Trophoblast cell (in vitro differentiated cells and primary cell): ENCODE measurements at regions not wholly inside any gene's neighbourhood (a gene's known extent, or its start where the extent isn't known, plus 50 kb on each side); places are given as distances from the start of the nearest gene placed in this dataset.

ENCODE experiments used
- DNase-seq, 2 donors: peaks; one replicate each; pipeline ENCODE4 v3.0.0-alpha.2; 2016
- H2AFZ ChIP-seq: 2 replicates; pipeline ENCODE4 v1.6.1; 2013; ENCODE audit warnings: low read length, moderate library complexity, mild to moderate bottlenecking; ENCODE audit not compliant: insufficient read depth, poor library complexity
- H2AK5ac ChIP-seq: 2 replicates; pipeline ENCODE4 v1.6.1; 2013; ENCODE audit warnings: mild to moderate bottlenecking, low read length
- H2BK120ac ChIP-seq: 2 replicates; pipeline ENCODE4 v1.6.1; 2013; ENCODE audit warnings: low read length, mild to moderate bottlenecking, moderate library complexity; ENCODE audit not compliant: insufficient read depth, poor library complexity
- H2BK12ac ChIP-seq: 2 replicates; pipeline ENCODE4 v1.6.1; 2013; ENCODE audit warnings: mild to moderate bottlenecking, low read length, moderate library complexity
- H2BK5ac ChIP-seq: 2 replicates; pipeline ENCODE4 v1.6.1; 2013; ENCODE audit warnings: low read length, low read depth, moderate library complexity, mild to moderate bottlenecking; ENCODE audit not compliant: poor library complexity
- H3K14ac ChIP-seq: 2 replicates; pipeline ENCODE4 v1.6.1; 2013; ENCODE audit warnings: mild to moderate bottlenecking, low read length
- H3K18ac ChIP-seq: 2 replicates; pipeline ENCODE4 v1.6.1; 2013; ENCODE audit warnings: mild to moderate bottlenecking, low read length
- H3K23ac ChIP-seq: 2 replicates; pipeline ENCODE4 v1.6.1; 2013; ENCODE audit warnings: low read length
- H3K27ac ChIP-seq: 2 replicates; pipeline ENCODE4 v1.5.1; 2013; ENCODE audit warnings: low read depth, mild to moderate bottlenecking, inconsistent platforms, low read length, moderate library complexity
- H3K27me3 ChIP-seq: 2 replicates; pipeline ENCODE4 v1.6.1; 2013; ENCODE audit warnings: inconsistent platforms, mild to moderate bottlenecking, low read length, moderate library complexity; ENCODE audit not compliant: insufficient read depth
- H3K36me3 ChIP-seq, 2 experiments: 1 replicate in 1 of 2; 2 replicates in 1 of 2; pipeline ENCODE4 v1.6.1; 2013; ENCODE audit warnings: low read length in 2 of 2, mild to moderate bottlenecking in 2 of 2, moderate library complexity in 1 of 2; ENCODE audit not compliant: insufficient read depth in 2 of 2, control insufficient read depth in 1 of 2
- H3K4ac ChIP-seq: 2 replicates; pipeline ENCODE4 v1.6.1; 2013; ENCODE audit warnings: low read depth, mild to moderate bottlenecking, low read length, moderate library complexity
- H3K4me1 ChIP-seq, 2 experiments: 1 replicate in 1 of 2; 2 replicates in 1 of 2; pipeline ENCODE4 v1.6.1; 2013; ENCODE audit warnings: low read length in 2 of 2, mild to moderate bottlenecking in 2 of 2, moderate library complexity in 1 of 2; ENCODE audit not compliant: insufficient read depth in 2 of 2, control insufficient read depth in 1 of 2
- H3K4me2 ChIP-seq: 2 replicates; pipeline ENCODE4 v1.6.1; 2013; ENCODE audit warnings: inconsistent platforms, mild to moderate bottlenecking, low read length, moderate library complexity
- H3K4me3 ChIP-seq: 2 replicates; pipeline ENCODE4 v1.5.1; 2013; ENCODE audit warnings: mild to moderate bottlenecking, low read depth, low read length, inconsistent platforms
- H3K79me1 ChIP-seq: one replicate; pipeline ENCODE4 v1.6.1; 2013; ENCODE audit warnings: low read length
- H3K79me2 ChIP-seq: 2 replicates; pipeline ENCODE4 v1.6.1; 2013; ENCODE audit warnings: low read length, mild to moderate bottlenecking; ENCODE audit not compliant: control insufficient read depth, insufficient read depth, poor library complexity
- H3K9ac ChIP-seq: 2 replicates; pipeline ENCODE4 v1.6.1; 2013; ENCODE audit warnings: mild to moderate bottlenecking, low read length
- H3K9me3 ChIP-seq: 2 replicates; pipeline ENCODE4 v1.6.1; 2013; ENCODE audit warnings: low read depth, mild to moderate bottlenecking, control low read depth, inconsistent platforms, low read length; ENCODE audit not compliant: insufficient read depth
- H4K12ac ChIP-seq: 2 replicates; pipeline ENCODE4 v1.6.1; 2013; ENCODE audit warnings: low read depth, mild to moderate bottlenecking, low read length, moderate library complexity
- H4K8ac ChIP-seq: 2 replicates; pipeline ENCODE4 v1.6.1; 2013; ENCODE audit warnings: low read depth, mild to moderate bottlenecking, low read length, moderate library complexity
- H4K91ac ChIP-seq: one replicate; pipeline ENCODE4 v1.6.1; 2013; ENCODE audit warnings: low read depth, mild to moderate bottlenecking, low read length, moderate library complexity
- WGBS: extraction: QIAGEN DNeasy Blood & Tissue Kit; methylation state at CpG from one replicate; pipeline ENCODE4 v1.1.7; 2013; ENCODE audit warnings: missing lambda C conversion rate; ENCODE audit not compliant: insufficient read length, insufficient coverage; ENCODE audit errors: extremely low coverage; 5-methylcytosine and 5-hydroxymethylcytosine counted together

GRCh38 chr14:21921453-21921852 lies 247.8 kb upstream of the OR4E1 start:
- H3K79me1 ChIP-seq, result no peaks in the 10 kb centered on the region

GRCh38 chr14:21917699-21918436 lies 244.2 kb upstream of the OR4E1 start:
- no peak overlapping the region for H3K23ac ChIP-seq
- no peak overlapping the region for H4K12ac ChIP-seq
- H3K4me1 ChIP-seq, result no peaks in the 10 kb centered on the region
- no peaks in the 10 kb centered on the region for H3K79me1 ChIP-seq
- no peak overlapping the region for H2AK5ac ChIP-seq
- no CpG with 5 or more reads among the region's 4 CpGs for WGBS
- no peaks in the 10 kb centered on the region for H3K36me3 ChIP-seq
- no peak overlapping the region for H2BK5ac ChIP-seq
- H3K9me3 ChIP-seq, result no peaks in the 10 kb centered on the region
- no peak overlapping the region for H3K4me3 ChIP-seq
- H4K8ac ChIP-seq, result no peak overlapping the region
- no peak overlapping the region for H3K14ac ChIP-seq
- H3K4me2 ChIP-seq, result no peak overlapping the region
- H2BK120ac ChIP-seq, result no peak overlapping the region
- no peak overlapping the region for H2AFZ ChIP-seq
- H4K91ac ChIP-seq, result no peak overlapping the region
- H3K4ac ChIP-seq, result no peak overlapping the region
- H3K79me2 ChIP-seq, result no peaks in the 10 kb centered on the region
- no peak overlapping the region for H3K9ac ChIP-seq
- H2BK12ac ChIP-seq, result no peak overlapping the region
- no peak overlapping the region for H3K18ac ChIP-seq
- H3K27ac ChIP-seq, result no peak overlapping the region
- H3K27me3 ChIP-seq, result no peaks in the 10 kb centered on the region
- DNase-seq, result peak; percentile 45 to 78

More at GRCh38 chr14:21921453-21921852, 247.8 kb upstream of the OR4E1 start:
- Histone ChIP-seq H3K27me3 (no peaks in the 10 kb centered on the region), H3K36me3 (no peaks in the 10 kb centered on the region), H3K23ac (no peak overlapping the region), H4K8ac (no peak overlapping the region), H3K4me1 (no peaks in the 10 kb centered on the region), H3K14ac (no peak overlapping the region), H2AFZ (no peak overlapping the region), H2BK5ac (no peak overlapping the region), H3K4me2 (no peak overlapping the region), H4K91ac (no peak overlapping the region), H3K27ac (no peak overlapping the region), H2AK5ac (no peak overlapping the region), H3K18ac (no peak overlapping the region), H3K9me3 (no peaks in the 10 kb centered on the region), H3K4ac (no peak overlapping the region), H2BK120ac (no peak overlapping the region), H2BK12ac (no peak overlapping the region), H3K4me3 (no peak overlapping the region), H3K79me2 (no peaks in the 10 kb centered on the region), H3K9ac (no peak overlapping the region), H4K12ac (no peak overlapping the region)
- DNase-seq, result peak; percentile 77 to 92
- no CpG with 5 or more reads among the region's 1 CpG for WGBS

GRCh38 chr14:21915826-21916225 lies 242.2 kb upstream of the OR4E1 start:
- no peak overlapping the region for H3K27ac ChIP-seq

GRCh38 chr14:21913759-21914158 lies 240.1 kb upstream of the OR4E1 start:
- Histone ChIP-seq H4K12ac (no peak overlapping the region), H3K79me2 (no peaks in the 10 kb centered on the region), H3K4me2 (no peak overlapping the region), H3K36me3 (no peaks in the 10 kb centered on the region), H3K4ac (no peak overlapping the region), H3K79me1 (no peaks in the 10 kb centered on the region), H3K14ac (no peak overlapping the region), H3K9ac (no peak overlapping the region), H3K23ac (no peak overlapping the region), H3K4me3 (no peak overlapping the region), H3K27me3 (no peaks in the 10 kb centered on the region), H3K9me3 (no peaks in the 10 kb centered on the region), H3K4me1 (no peaks in the 10 kb centered on the region), H2BK120ac (no peak overlapping the region), H4K91ac (no peak overlapping the region), H2BK5ac (no peak overlapping the region), H3K18ac (no peak overlapping the region), H2BK12ac (no peak overlapping the region), H2AFZ (no peak overlapping the region), H4K8ac (no peak overlapping the region), H3K27ac (no peak overlapping the region), H2AK5ac (no peak overlapping the region)
- WGBS, result no CpG with 5 or more reads among the region's 6 CpGs
- peak; percentile 41 to 86 for DNase-seq

More at GRCh38 chr14:21915826-21916225, 242.2 kb upstream of the OR4E1 start:
- Histone ChIP-seq H3K4ac (no peak overlapping the region), H2AK5ac (no peak overlapping the region), H2AFZ (no peak overlapping the region), H3K9me3 (no peaks in the 10 kb centered on the region), H3K9ac (no peak overlapping the region), H3K4me3 (no peak overlapping the region), H3K27me3 (no peaks in the 10 kb centered on the region), H3K23ac (no peak overlapping the region), H2BK120ac (no peak overlapping the region), H3K4me1 (no peaks in the 10 kb centered on the region), H3K36me3 (no peaks in the 10 kb centered on the region), H3K14ac (no peak overlapping the region), H3K79me2 (no peaks in the 10 kb centered on the region), H3K79me1 (no peaks in the 10 kb centered on the region), H2BK12ac (no peak overlapping the region), H4K12ac (no peak overlapping the region), H2BK5ac (no peak overlapping the region), H4K8ac (no peak overlapping the region), H4K91ac (no peak overlapping the region), H3K18ac (no peak overlapping the region), H3K4me2 (no peak overlapping the region)
- no CpG with 5 or more reads among the region's 2 CpGs for WGBS
- no peak for DNase-seq
